Ovary (tissue), 7 donors: ENCODE measurements at regions not wholly inside any gene's neighbourhood (a gene's known extent, or its start where the extent isn't known, plus 50 kb on each side); places are given as distances from the start of the nearest gene placed in this dataset.
"Not testable (repeated sequence)": the region's sequence is repeated elsewhere in the genome, so short reads cannot be mapped to it uniquely, and the experiment has no call there.

Experiments
- DNase-seq, 5 donors: peaks; one replicate each; pipeline ENCODE4 v3.0.0-alpha.2; 2019 to 2020
- H3K27ac ChIP-seq, 2 donors: fragments of 200-600 bp; one replicate each; pipeline versions ENCODE4 v1.5.1 to v1.8.0; 2019 to 2022
- H3K27me3 ChIP-seq: fragments of 200-600 bp; one replicate; pipeline ENCODE4 v1.8.0; 2022
- H3K36me3 ChIP-seq: fragments of 200-600 bp; sonication (generic); one replicate; pipeline ENCODE4 v1.5.1; 2019
- H3K4me1 ChIP-seq: one replicate; pipeline ENCODE4 v1.8.1; 2013; ENCODE audit warnings: mild to moderate bottlenecking, moderate library complexity; ENCODE audit not compliant: insufficient read depth
- H3K4me3 ChIP-seq: fragments of 200-600 bp; sonication (generic); one replicate; pipeline ENCODE4 v1.5.1; 2017
- H3K9me3 ChIP-seq, 2 donors: fragments of 200-600 bp in 1 of 2; sonication (generic) in 1 of 2; one replicate each; pipeline versions ENCODE4 v1.5.1 to v1.8.1; 2013 to 2019; ENCODE audit warnings: mild to moderate bottlenecking in 1 of 2, moderate library complexity in 1 of 2
- CTCF ChIP-seq, 3 donors: fragments of 450-650 bp in 2 of 3; fragments of 200-600 bp in 1 of 3; IDR thresholded peaks; one replicate each; pipeline versions ENCODE4 v1.5.1 to v1.8.0; 2016 to 2022; ENCODE audit warnings: antibody characterized with exemption in 3 of 3, mild to moderate bottlenecking in 1 of 3
- EP300 ChIP-seq: sonication (generic); formaldehyde crosslinking; IDR thresholded peaks from one replicate; pipeline ENCODE4 v1.6.1; 2017; ENCODE audit warnings: antibody characterized with exemption
- POLR2A ChIP-seq: fragments of 450-650 bp; IDR thresholded peaks from one replicate; pipeline ENCODE4 v1.6.1; 2017; ENCODE audit warnings: antibody characterized with exemption, mild to moderate bottlenecking, moderate library complexity
- WGBS, 3 donors: extraction: QIAGEN DNeasy Blood & Tissue Kit in 1 of 3; methylation state at CpG; one replicate each; pipeline versions ENCODE4 v1.1.5 to v1.1.7; 2013 to 2017; 5-methylcytosine and 5-hydroxymethylcytosine counted together
- intact Hi-C, 4 donors: fragments of 100-400 bp; cut with DNase I; formaldehyde crosslinking; loops; one replicate each; pipeline versions ENCODE4 v1.11.0 to v1.15.1; 2022 to 2023
- donor health status: DM: no; HTN: no; CAD: no; lungs with moderate emphysema.
- donor health status: DM: no; HTN: no; CAD: no.
- donor health status: Bipolar disorder and iron deficiency.
- donor health status: DM: no; HTN: no; CAD: no.
- donor health status: DM: yes; HTN: yes; CAD: no.

DNA sequence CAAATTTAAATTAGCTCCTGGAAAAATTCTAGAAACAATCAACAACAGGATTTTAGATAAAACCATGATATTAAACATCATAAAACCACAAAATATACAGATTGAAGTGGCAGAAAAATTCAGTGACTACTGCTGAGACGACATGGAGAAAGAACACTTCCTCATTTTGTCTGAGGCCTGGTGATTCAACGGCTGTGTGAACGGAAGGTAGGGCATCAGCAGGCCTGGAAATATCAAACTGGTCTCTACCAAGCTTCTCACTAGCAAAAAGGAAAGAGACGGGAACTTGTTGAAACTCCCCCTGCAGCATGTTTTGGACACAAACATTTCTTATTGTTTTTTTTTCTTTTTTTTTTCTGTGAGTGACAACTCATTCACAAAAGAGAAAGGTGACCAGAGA, 58.0 kb upstream of the AHI1 start:
- Histone ChIP-seq H3K36me3 (no peaks in the 10 kb centered on the region), H3K27me3 (no peaks in the 10 kb centered on the region), H3K27ac (no peak overlapping the region), H3K4me3 (no peak overlapping the region), H3K4me1 (no peaks in the 10 kb centered on the region), H3K9me3 (no peaks in the 10 kb centered on the region)
- WGBS, 3 donors, result 84 to 91% (median 87%) methylated on average over 4 of the region's 4 CpGs
- DNase-seq, result no peak
- TF ChIP-seq EP300 (no peak), CTCF (IDR thresholded peaks at IDR 0.05) (no peak), POLR2A (no peak)
- intact Hi-C loops, result no loop called here

DNA sequence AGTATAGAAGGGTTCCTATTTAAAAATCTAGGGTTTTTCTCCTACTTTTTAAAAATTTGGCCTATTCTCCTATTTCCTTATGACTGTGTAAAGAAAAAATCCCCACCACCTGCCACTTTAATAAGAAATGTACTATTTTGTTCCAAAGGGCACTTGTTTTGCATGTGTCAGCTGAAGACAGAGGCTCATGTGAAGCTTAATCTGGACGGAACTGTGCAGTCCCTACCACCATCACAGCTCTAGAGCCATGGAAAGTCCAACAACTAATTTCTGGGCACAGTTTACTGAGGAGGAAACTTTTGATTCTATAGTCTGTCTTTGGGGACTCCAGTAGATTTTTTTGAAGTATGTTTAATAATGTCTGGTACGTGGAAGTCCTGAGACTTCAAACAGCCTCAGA, 60.0 kb upstream of the AHI1 start:
- H3K9me3 ChIP-seq, result no peaks in the 10 kb centered on the region
- no peaks in the 10 kb centered on the region for H3K36me3 ChIP-seq
- intact Hi-C loops, result no loop called here
- H3K4me1 ChIP-seq, result no peaks in the 10 kb centered on the region
- no peak overlapping the region for H3K27ac ChIP-seq
- DNase-seq, result no peak
- 88 to 93% (median 92%) methylated on average over 2 of the region's 2 CpGs for WGBS, 3 donors
- no peak overlapping the region for H3K4me3 ChIP-seq
- no peaks in the 10 kb centered on the region for H3K27me3 ChIP-seq
- TF ChIP-seq POLR2A (no peak), EP300 (no peak), CTCF (IDR thresholded peaks at IDR 0.05) (no peak)

DNA sequence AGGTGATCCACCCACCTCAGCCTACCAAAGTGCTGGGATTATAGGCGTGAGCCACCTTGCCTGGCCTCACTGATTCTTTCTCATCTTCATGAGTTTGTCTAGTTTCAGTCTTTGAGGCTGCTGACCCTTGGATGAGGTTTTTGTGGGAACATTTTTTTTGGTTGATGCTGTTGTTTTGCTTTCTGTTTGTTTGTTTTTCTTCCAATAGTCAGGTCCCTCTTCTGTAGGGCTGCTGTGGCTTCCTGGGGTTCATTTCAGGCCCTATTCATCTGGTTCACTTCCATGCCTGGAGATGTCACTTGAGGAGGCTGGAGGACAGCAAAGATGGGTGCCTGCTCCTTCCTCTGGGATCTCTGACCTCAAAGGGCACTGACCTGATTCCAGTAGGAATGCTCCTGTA, 68.1 kb upstream of the AHI1 start:
- H3K27ac ChIP-seq, H3K4me3 ChIP-seq, H3K9me3 ChIP-seq, H3K27me3 ChIP-seq, DNase-seq, H3K36me3 ChIP-seq, intact Hi-C loops, H3K4me1 ChIP-seq: not testable (repeated sequence)
- 93 to 100% (median 100%) methylated on average over 1 of the region's 1 CpG for WGBS, 3 donors

DNA sequence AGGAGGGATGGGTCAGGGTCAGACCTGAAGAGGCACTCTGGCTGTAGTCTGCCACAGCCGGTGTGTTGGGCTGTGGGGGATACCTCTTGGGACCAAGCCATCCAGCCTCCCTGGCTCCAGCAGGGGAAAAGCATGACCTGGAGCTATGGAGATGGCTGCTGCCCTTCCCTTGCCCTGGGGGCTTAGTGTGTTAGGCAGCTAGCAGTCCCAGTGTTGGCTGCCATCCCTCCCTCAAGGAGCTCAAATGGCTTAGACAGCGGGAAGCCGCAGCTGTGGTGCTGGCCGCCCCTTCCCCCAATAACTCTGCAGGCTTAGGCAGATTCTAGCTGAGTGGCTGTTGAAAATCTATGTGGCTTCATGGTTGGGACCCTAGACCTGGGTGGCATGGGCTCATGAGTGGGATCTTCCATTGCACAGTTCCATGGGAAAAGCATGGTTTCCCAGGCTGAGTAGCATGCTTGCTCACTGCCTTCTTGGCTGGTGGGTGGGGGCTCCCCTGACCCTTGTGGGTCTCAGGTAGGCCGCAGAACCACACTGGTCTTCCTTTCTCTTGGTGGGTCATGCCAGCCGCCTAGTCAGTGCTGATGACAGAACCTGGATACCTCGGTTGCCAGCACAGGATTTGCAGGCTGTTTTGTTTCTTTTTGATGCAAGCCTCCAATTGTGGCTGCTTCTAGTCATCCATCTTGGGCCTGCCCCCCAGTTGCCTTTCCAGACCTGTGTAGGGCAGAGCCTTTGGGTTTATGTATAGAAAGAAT, 69.0 kb upstream of the AHI1 start:
- intact Hi-C loops, result no loop called here
- no peak overlapping the region for H3K4me3 ChIP-seq
- no peaks in the 10 kb centered on the region for H3K27me3 ChIP-seq
- TF ChIP-seq CTCF (IDR thresholded peaks at IDR 0.05), result no peak
- TF ChIP-seq POLR2A, result no peak
- no peak for TF ChIP-seq EP300
- WGBS, 3 donors, result 94 to 97% (median 97%) methylated on average over 7 of the region's 7 CpGs
- no peaks in the 10 kb centered on the region for H3K4me1 ChIP-seq
- DNase-seq, result no peak
- H3K27ac ChIP-seq, result no peak overlapping the region
- no peaks in the 10 kb centered on the region for H3K36me3 ChIP-seq
- no peaks in the 10 kb centered on the region for H3K9me3 ChIP-seq

DNA sequence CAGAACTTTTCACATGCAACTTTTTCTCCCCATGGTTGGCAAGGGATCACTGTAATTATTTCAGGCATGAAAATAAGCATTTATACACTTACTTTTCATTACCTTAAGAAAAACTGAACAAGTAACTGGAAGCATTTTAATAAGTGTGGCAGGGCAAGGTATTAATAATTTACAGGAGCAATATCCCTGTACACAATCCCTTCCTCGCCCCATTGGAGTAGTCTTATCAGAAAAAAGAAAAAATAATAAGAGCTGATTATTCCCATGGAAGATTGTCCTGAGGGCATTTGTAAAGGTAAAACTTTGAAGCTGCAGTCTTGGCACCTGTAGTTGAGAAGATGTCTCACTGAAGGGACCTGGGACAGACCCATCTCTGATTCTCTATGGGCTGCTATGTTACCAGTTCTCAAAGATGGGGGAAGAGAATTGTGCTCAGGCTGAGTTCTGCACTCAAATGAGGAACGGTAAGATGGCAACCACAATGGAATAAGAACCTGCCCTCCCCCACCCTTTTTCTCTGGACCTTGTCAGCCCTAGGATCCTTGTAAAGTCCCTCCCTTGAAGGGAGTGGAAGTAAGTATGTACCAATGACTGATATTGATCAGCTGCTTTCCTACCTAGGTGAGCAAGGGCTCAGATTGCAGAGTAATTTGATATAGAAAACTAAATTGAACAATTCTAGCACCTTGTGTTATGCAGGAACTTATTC, 70.0 kb upstream of the AHI1 start:
- TF ChIP-seq POLR2A (no peak), EP300 (no peak), CTCF (IDR thresholded peaks at IDR 0.05) (no peak)
- Histone ChIP-seq H3K4me3 (no peak overlapping the region), H3K4me1 (no peaks in the 10 kb centered on the region), H3K27ac (no peak overlapping the region), H3K36me3 (no peaks in the 10 kb centered on the region), H3K27me3 (no peaks in the 10 kb centered on the region), H3K9me3 (no peaks in the 10 kb centered on the region)
- intact Hi-C loops, result no loop called here
- WGBS, 3 donors, result 89 to 100% (median 93%) methylated on average over 2 of the region's 2 CpGs
- DNase-seq, result no peak
